ENCODE measurements at regions not wholly inside any gene's neighbourhood (a gene's known extent, or its start where the extent isn't known, plus 50 kb on each side); places are given as distances from the start of the nearest gene placed in this dataset.

DNA sequence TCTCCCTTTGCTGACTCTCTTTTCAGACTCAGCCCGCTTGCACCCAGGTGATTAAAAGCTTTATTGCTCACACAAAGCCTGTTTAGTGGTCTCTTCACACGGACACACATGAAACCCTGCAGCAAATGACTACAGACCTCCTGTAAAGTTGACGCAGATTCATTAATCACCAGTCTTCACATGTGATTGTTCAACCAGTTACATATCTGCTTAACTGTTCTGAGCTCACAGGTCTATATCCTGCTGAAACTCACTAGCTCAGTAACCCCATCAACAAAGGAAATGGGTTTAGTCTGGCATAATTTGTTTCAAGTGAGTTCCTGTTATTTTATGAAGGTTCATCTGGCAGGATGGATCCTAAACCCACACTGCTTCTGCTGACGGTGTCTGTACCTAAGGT lies 68.4 kb upstream of the GJA8 start:
- no peaks in the 10 kb centered on the region for H3K36me3 ChIP-seq (ENCODE audit: insufficient read depth, low read length)
- peaks cover 59% of the 10 kb centered on the region for H3K4me1 ChIP-seq (ENCODE audit: insufficient read depth, low read length)
- WGBS, result 30% methylated on average over 4 of the region's 4 CpGs
- H3K4me3 ChIP-seq (ENCODE audit: low read length), result no peak overlapping the region
- H3K27me3 ChIP-seq (ENCODE audit: insufficient read depth, low read length), result no peaks in the 10 kb centered on the region; the same call in 1 of the 2 replicates
- H3K9ac ChIP-seq (ENCODE audit: low read depth, low read length), result peak overlapping the region; percentile 45
- peak overlapping the region; percentile 62; the same call in 1 of the 2 replicates for H3K27ac ChIP-seq (ENCODE audit: low read depth, low read length)
- H3K9me3 ChIP-seq (ENCODE audit: insufficient read depth, low read depth, low read length), result no peaks in the 10 kb centered on the region

DNA sequence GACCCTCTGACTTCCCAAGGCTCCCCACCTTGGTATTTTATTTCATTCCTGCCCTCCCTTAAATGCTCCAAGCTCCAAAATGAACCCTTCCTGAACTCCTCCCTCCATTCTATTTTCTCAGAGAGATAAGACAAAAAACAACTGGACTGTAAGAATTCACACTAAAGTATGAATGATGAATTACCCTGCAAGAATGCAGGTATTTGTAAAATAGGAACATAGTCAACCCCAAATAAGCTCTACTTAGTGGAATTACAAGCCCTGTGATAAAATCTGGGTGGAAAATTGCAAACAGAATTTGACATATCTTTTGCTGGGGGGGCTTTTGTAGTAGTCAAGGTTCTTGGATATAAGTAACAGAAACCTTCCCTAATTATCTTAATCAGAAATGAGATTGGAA lies 67.8 kb upstream of the GJA8 start:
- H3K27ac ChIP-seq (ENCODE audit: low read depth, low read length), result no peak overlapping the region
- no peaks in the 10 kb centered on the region; the same call in 1 of the 2 replicates for H3K27me3 ChIP-seq (ENCODE audit: insufficient read depth, low read length)
- no peaks in the 10 kb centered on the region for H3K9me3 ChIP-seq (ENCODE audit: insufficient read depth, low read depth, low read length)
- no peak overlapping the region for H3K9ac ChIP-seq (ENCODE audit: low read depth, low read length)
- no peaks in the 10 kb centered on the region for H3K36me3 ChIP-seq (ENCODE audit: insufficient read depth, low read length)
- peaks cover 59% of the 10 kb centered on the region for H3K4me1 ChIP-seq (ENCODE audit: insufficient read depth, low read length)
- no peak overlapping the region for H3K4me3 ChIP-seq (ENCODE audit: low read length)

DNA sequence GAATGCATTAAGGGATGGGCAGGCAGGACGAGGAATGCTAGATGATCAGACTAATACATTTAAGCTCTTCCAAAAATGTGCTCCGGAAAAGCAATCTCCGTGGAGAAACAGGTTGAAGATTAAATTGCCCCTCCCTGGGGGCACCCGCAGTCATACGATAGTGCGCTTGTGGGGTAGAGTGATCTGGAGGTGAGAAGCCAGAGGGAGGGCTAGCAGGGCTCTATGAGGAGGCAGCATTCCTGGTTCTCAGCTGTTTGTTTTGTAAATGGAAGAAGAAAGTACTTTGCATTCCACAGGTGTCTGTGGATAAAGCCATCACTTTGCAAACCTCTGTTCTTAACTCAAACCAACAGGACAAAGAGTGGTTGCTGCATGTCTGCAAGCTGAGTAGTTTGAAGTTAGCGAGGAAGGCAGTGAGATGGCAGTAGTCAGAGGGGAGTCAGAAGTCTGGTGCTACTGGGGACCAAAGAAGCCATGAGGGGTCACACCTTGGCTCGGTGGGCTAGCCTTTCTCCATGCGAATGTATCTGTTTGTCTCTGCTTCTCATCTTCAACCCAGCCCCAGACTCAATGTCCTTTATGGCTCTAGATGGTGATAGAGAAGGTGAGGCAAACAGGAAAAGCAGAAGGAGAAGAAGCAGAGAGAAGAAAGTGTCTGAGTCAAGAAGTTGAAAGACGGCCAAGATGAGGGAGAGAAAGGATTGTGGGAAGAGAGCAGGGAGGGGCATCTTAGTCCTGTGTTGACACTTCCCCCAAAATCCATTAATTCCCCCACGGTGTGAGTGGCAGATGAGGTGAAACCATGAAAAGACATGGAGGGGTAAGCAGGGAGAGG lies 65.2 kb upstream of the GJA8 start:
- H3K9ac ChIP-seq (ENCODE audit: low read depth, low read length), result peak overlapping the region; percentile 42
- H3K27ac ChIP-seq (ENCODE audit: low read depth, low read length), result peak overlapping the region; percentile 81
- no peaks in the 10 kb centered on the region for H3K36me3 ChIP-seq (ENCODE audit: insufficient read depth, low read length)
- no peaks in the 10 kb centered on the region; the same call in 1 of the 2 replicates for H3K27me3 ChIP-seq (ENCODE audit: insufficient read depth, low read length)
- peaks cover 59% of the 10 kb centered on the region for H3K4me1 ChIP-seq (ENCODE audit: insufficient read depth, low read length)
- H3K9me3 ChIP-seq (ENCODE audit: insufficient read depth, low read depth, low read length), result no peaks in the 10 kb centered on the region
- 8% methylated on average over 10 of the region's 11 CpGs for WGBS
- H3K4me3 ChIP-seq (ENCODE audit: low read length), result 0 out of 2 replicates have a peak overlapping the region, but pooled peaks have one; percentile 10

DNA sequence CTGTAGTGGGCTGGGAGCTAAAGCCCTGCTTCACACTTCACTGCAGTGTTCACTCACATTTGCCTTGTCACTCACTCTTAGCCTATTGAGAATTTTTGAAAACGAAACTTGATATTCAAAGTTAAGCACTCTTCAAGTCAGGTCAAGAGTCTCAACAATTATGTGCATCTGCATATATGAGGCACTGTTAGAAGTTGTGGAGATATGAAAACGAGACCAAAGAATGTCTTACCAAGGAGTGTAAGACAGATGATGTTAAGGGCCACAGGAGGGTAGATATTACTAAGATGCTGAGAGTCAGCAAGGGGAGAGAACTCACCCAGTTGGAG lies 64.7 kb upstream of the GJA8 start:
- Histone ChIP-seq H3K27me3 (ENCODE audit: insufficient read depth, low read length) (no peaks in the 10 kb centered on the region; the same call in 1 of the 2 replicates), H3K4me3 (ENCODE audit: low read length) (no peak overlapping the region), H3K27ac (ENCODE audit: low read depth, low read length) (peak overlapping the region; percentile 81), H3K9ac (ENCODE audit: low read depth, low read length) (peak overlapping the region; percentile 42; the same call in 1 of the 2 replicates), H3K36me3 (ENCODE audit: insufficient read depth, low read length) (no peaks in the 10 kb centered on the region), H3K4me1 (ENCODE audit: insufficient read depth, low read length) (peaks cover 53% of the 10 kb centered on the region), H3K9me3 (ENCODE audit: insufficient read depth, low read depth, low read length) (no peaks in the 10 kb centered on the region)
- WGBS, result 73% methylated on average over 2 of the region's 2 CpGs

DNA sequence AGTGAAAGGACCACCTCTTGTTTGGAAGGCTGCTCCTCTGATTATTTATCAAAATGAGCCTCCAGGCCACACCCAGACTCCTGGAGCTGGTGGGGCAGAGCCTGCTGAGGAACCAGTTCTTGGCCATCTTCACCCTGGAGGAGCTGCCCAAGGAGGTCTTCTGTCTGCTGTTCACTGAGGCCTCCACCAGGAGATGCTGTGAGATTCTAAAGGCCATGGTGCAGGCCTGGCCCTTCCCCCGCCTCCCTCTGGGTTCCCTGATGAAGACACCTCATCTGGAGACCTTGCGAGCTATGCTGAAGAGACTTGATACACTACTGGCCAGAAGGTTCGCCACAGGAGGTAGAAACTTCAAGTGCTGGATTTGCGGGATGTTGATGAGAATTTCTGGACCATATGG lies 61.7 kb upstream of the GJA8 start:
- no peak overlapping the region for H3K4me3 ChIP-seq (ENCODE audit: low read length)
- no peak overlapping the region for H3K9ac ChIP-seq (ENCODE audit: low read depth, low read length)
- peaks cover 25% of the 10 kb centered on the region for H3K4me1 ChIP-seq (ENCODE audit: insufficient read depth, low read length)
- WGBS, result 97% methylated on average over 4 of the region's 4 CpGs
- no peaks in the 10 kb centered on the region for H3K9me3 ChIP-seq (ENCODE audit: insufficient read depth, low read depth, low read length)
- H3K27me3 ChIP-seq (ENCODE audit: insufficient read depth, low read length), result no peaks in the 10 kb centered on the region; the same call in 1 of the 2 replicates
- H3K27ac ChIP-seq (ENCODE audit: low read depth, low read length), result no peak overlapping the region
- no peaks in the 10 kb centered on the region for H3K36me3 ChIP-seq (ENCODE audit: insufficient read depth, low read length)

DNA sequence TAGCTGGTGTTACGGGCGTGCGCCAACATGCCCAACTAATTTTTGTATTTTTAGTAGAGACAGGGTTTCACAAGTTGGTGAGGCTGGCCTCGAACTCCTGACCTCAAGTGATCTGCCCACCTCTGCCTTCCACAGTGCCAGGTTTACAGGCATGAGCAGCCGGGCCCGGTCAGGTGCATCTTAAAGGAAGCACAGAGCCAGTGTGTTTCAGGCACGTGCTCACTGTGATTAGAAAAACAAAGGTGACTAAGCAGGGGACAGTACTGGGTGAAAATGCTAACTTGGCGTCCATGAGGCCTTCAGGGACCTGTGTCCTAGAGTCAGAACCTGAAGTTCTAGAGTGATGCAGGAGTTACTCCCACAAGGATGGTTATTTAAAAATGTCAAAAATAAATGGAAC lies 60.0 kb upstream of the GJA8 start:
- Histone ChIP-seq H3K4me3 (ENCODE audit: low read length) (no peak overlapping the region), H3K27me3 (ENCODE audit: insufficient read depth, low read length) (no peaks in the 10 kb centered on the region), H3K36me3 (ENCODE audit: insufficient read depth, low read length) (no peaks in the 10 kb centered on the region), H3K27ac (ENCODE audit: low read depth, low read length) (no peak overlapping the region), H3K9me3 (ENCODE audit: insufficient read depth, low read depth, low read length) (no peaks in the 10 kb centered on the region), H3K9ac (ENCODE audit: low read depth, low read length) (no peak overlapping the region), H3K4me1 (ENCODE audit: insufficient read depth, low read length) (peaks cover 10% of the 10 kb centered on the region)
- 81% methylated on average over 8 of the region's 8 CpGs for WGBS

DNA sequence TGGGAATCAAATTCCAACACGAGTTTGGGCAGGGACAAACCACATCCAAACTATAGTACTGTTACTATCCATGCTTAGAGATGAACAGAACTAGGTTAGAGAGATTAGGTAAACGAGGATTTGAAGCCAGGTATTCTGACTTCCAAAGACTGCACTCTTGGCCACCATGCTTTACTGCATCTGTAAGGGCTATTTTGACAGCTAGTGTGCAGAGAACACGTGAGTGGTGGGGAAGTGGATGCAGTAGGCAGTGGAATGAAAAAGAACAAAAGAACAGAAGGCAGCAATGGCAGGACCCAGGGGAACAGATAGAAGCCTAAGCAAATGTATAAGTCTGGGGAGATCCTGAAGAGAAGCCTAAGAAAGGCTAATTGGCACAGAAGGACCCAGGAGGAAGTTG lies 59.1 kb upstream of the GJA8 start:
- Histone ChIP-seq H3K9ac (ENCODE audit: low read depth, low read length) (no peak overlapping the region), H3K27me3 (ENCODE audit: insufficient read depth, low read length) (no peaks in the 10 kb centered on the region), H3K4me1 (ENCODE audit: insufficient read depth, low read length) (0 out of 2 replicates have a peak, but pooled peaks cover 4% of the 10 kb centered on the region), H3K4me3 (ENCODE audit: low read length) (no peak overlapping the region), H3K9me3 (ENCODE audit: insufficient read depth, low read depth, low read length) (no peaks in the 10 kb centered on the region), H3K36me3 (ENCODE audit: insufficient read depth, low read length) (no peaks in the 10 kb centered on the region), H3K27ac (ENCODE audit: low read depth, low read length) (no peak overlapping the region)
- 84% methylated on average over 3 of the region's 3 CpGs for WGBS

DNA sequence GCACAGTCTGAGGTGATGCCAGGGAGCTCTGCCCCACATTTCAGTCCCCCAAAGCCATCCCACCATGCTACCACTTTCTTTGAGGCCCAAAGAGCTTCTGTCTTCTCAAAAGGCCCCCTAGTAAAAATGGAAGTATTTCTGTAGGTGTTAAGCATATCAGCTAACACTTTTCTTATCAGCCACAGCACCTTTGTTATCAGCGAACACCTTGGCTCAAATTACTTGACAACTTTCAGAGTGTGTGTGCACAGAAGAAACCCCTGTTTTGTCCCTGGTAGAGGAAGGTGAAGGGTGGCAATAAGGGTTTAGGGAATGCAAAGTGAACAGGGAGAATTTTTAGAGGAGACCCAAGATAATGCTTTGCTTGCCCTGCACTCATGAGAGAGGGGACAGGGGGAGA lies 54.8 kb upstream of the GJA8 start:
- WGBS, result 100% methylated on average over 1 of the region's 1 CpG
- H3K9ac ChIP-seq (ENCODE audit: low read depth, low read length), result no peak overlapping the region
- no peak overlapping the region for H3K27ac ChIP-seq (ENCODE audit: low read depth, low read length)
- H3K4me1 ChIP-seq (ENCODE audit: insufficient read depth, low read length), result 0 out of 2 replicates have a peak, but pooled peaks cover 5% of the 10 kb centered on the region
- no peak overlapping the region for H3K4me3 ChIP-seq (ENCODE audit: low read length)
- H3K36me3 ChIP-seq (ENCODE audit: insufficient read depth, low read length), result no peaks in the 10 kb centered on the region
- H3K9me3 ChIP-seq (ENCODE audit: insufficient read depth, low read depth, low read length), result no peaks in the 10 kb centered on the region
- no peaks in the 10 kb centered on the region for H3K27me3 ChIP-seq (ENCODE audit: insufficient read depth, low read length)

DNA sequence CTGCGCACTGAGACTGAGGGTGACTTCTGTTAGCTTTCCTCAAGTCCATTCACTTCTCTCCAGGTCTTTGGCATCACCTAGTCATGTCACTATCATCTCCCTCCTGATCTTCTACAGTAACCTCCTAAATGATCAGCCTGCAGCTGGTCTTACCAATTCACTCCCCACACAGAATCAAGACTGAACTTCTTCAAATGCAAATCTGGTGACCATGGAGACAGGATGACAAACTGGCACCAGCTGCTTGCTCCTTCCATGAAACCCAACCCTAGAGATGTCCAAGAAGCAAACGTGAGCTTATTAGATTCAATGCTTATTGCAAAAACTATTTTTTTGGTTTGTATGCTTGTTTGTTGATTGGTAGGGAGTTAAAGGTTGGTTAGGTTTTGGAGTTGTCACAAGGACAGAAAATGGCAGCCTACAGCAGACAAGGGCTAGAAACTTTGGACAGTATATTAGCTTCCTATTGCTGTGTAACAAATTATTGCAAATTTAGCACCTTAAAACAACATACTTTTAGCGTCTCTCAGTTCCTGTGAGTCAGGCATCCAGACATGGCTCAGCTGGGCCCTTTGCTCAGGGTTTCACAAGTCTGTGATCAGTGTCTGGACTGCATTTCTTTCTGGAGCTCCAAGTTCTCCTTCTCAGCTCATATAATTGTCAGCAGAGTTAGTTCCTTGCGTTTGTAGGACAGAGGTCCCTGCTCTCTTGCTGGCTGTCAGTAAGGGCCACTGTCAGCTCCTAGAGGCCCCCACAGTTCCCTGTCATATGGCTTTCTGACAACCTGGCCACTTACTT lies 53.3 kb upstream of the GJA8 start:
- WGBS, result 70% methylated on average over 4 of the region's 4 CpGs
- H3K27ac ChIP-seq (ENCODE audit: low read depth, low read length), result no peak overlapping the region

DNA sequence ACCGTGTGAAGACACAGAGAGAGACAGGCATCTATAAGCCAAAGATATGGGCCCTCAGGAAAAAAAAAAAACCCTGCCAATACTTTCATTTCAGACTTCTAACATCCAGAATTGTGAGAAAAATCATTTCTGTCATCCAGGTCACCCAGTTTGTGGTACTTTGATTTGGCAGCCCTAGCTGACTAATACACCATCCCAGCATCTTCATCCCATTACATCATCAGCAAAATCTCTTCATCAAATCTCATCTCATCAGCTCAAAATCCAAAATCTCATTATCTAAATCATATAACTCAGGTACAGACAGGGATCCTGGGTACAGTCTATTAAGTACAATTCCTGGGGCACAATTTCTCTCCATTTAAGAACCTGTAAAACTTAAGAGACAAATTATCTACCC lies 51.9 kb upstream of the GJA8 start:
- Histone ChIP-seq H3K9me3 (ENCODE audit: insufficient read depth, low read depth, low read length) (no peaks in the 10 kb centered on the region), H3K9ac (ENCODE audit: low read depth, low read length) (no peak overlapping the region), H3K27me3 (ENCODE audit: insufficient read depth, low read length) (no peaks in the 10 kb centered on the region), H3K4me3 (ENCODE audit: low read length) (no peak overlapping the region), H3K36me3 (ENCODE audit: insufficient read depth, low read length) (no peaks in the 10 kb centered on the region), H3K27ac (ENCODE audit: low read depth, low read length) (no peak overlapping the region), H3K4me1 (ENCODE audit: insufficient read depth, low read length) (peaks cover 16% of the 10 kb centered on the region)
- WGBS, result 100% methylated on average over 1 of the region's 1 CpG

More for the DNA sequence above, 53.3 kb upstream of the GJA8 start:
- Histone ChIP-seq H3K4me3 (ENCODE audit: low read length) (no peak overlapping the region), H3K4me1 (ENCODE audit: insufficient read depth, low read length) (peaks cover 11% of the 10 kb centered on the region), H3K9ac (ENCODE audit: low read depth, low read length) (no peak overlapping the region), H3K27me3 (ENCODE audit: insufficient read depth, low read length) (no peaks in the 10 kb centered on the region), H3K9me3 (ENCODE audit: insufficient read depth, low read depth, low read length) (no peaks in the 10 kb centered on the region), H3K36me3 (ENCODE audit: insufficient read depth, low read length) (no peaks in the 10 kb centered on the region)

DNA sequence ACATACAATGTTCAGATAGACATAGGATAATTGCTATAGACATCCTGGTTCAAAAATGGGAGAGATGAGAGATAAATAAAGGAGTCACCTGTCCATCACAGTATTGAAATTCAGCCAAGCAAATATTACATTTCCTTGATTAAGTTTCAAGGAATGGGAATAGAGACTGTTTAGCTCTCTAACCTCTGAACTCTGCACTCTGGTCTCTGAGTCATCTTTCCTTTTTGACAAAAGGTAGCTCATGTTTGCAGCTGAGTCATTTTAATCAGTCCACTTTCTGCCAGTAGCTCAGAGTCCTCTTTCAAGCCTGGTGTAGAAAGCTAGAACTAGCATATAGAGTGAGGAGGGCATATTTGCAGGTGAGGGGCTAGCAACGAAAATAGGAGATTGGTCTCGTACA lies 51.4 kb upstream of the GJA8 start:
- no peaks in the 10 kb centered on the region for H3K36me3 ChIP-seq (ENCODE audit: insufficient read depth, low read length)
- peaks cover 16% of the 10 kb centered on the region for H3K4me1 ChIP-seq (ENCODE audit: insufficient read depth, low read length)
- WGBS, result 91% methylated on average over 2 of the region's 2 CpGs
- no peak overlapping the region for H3K27ac ChIP-seq (ENCODE audit: low read depth, low read length)
- no peaks in the 10 kb centered on the region for H3K27me3 ChIP-seq (ENCODE audit: insufficient read depth, low read length)
- H3K9me3 ChIP-seq (ENCODE audit: insufficient read depth, low read depth, low read length), result no peaks in the 10 kb centered on the region
- no peak overlapping the region for H3K4me3 ChIP-seq (ENCODE audit: low read length)
- no peak overlapping the region for H3K9ac ChIP-seq (ENCODE audit: low read depth, low read length)

Measured in HUES64 (cell line).